ENCODE measurements at regions not wholly inside any gene's neighbourhood (a gene's known extent, or its start where the extent isn't known, plus 50 kb on each side); places are given as distances from the start of the nearest gene placed in this dataset.

- TF ChIP-seq POLR2A (IDR thresholded peaks at IDR 0.05; ENCODE audit: low read length) (no peak), GATA1 (IDR thresholded peaks at IDR 0.05; ENCODE audit: low read depth, low read length) (no peak)
Measured at GRCh38 chr3:4228295-4228694, 74.9 kb upstream of the SETMAR start.
